ENCODE measurements at regions not wholly inside any gene's neighbourhood (a gene's known extent, or its start where the extent isn't known, plus 50 kb on each side); places are given as distances from the start of the nearest gene placed in this dataset.

DNA sequence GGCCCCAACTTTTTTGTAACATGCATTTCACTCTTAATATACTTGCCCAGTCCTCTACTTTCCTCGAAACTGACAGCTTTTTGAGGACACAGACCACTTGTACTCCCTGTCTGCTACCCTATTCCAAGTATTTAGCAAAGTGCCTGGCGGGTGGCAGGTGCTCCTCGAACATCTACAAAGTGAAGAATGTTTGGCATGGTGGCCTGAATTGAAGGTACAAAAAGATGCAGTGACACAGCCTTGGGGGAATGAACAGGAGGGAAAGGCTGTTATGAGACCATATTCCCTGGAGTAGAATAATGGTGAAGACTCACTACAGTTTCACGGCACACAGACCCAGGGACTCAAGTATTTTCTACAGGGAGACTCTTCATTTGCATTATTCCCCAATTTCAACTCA lies 590.9 kb downstream of the PRELID2 start:
- Histone ChIP-seq H3K9me3 (no peaks in the 10 kb centered on the region), H3K36me3 (no peaks in the 10 kb centered on the region), H3K27me3 (no peaks in the 10 kb centered on the region), H3K4me3 (no peak overlapping the region)
- DNase-seq, result no peak

GRCh38 chr5:145243016-145243415 lies 592.1 kb downstream of the PRELID2 start:
- no peaks in the 10 kb centered on the region for H3K36me3 ChIP-seq
- H3K27me3 ChIP-seq, result no peaks in the 10 kb centered on the region
- no peak overlapping the region for H3K4me3 ChIP-seq
- no peaks in the 10 kb centered on the region for H3K9me3 ChIP-seq
- DNase-seq, result no peak

DNA sequence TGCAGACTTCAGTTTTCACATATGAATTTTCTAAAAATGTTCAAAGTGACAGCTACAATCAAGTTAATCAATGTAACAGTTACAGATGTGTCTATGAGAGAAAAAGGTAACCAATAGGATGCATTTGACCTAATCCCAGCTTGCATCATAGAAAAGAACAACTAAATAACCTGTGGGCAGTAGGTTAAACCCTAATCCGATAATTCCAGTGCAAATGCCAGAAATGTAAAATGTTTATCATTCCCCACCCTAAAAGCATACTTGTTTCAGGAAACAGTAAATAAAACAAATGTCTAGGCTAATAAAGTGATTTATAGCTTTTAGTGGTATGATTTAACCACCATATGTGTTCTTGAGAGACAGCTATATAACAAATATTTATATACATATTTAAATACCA lies 592.6 kb downstream of the PRELID2 start:
- DNase-seq, result no peak
- Histone ChIP-seq H3K27me3 (no peaks in the 10 kb centered on the region), H3K9me3 (no peaks in the 10 kb centered on the region), H3K4me3 (no peak overlapping the region), H3K36me3 (no peaks in the 10 kb centered on the region)

DNA sequence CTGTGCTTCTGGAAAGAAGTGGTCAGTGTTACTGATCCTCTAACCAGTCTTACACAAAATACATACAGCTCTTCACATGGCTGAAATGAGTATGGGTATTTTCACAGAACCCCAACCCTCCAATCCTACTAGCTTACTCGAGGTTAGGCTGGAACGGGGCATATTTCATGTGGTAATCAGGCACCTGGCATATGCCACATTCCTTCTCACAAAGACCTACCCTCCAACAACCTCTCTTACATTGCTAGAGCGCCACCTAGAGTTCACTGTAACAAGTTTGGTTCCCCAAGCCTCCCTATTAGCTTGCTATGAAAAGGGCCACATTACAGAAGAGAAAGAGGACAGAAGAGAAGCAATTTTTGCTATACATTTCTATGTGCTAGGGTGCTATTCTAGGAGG lies 597.3 kb downstream of the PRELID2 start:
- Histone ChIP-seq H3K36me3 (no peaks in the 10 kb centered on the region), H3K9me3 (no peaks in the 10 kb centered on the region), H3K27me3 (no peaks in the 10 kb centered on the region), H3K4me3 (no peak overlapping the region)
- peak; percentile 28 for DNase-seq

DNA sequence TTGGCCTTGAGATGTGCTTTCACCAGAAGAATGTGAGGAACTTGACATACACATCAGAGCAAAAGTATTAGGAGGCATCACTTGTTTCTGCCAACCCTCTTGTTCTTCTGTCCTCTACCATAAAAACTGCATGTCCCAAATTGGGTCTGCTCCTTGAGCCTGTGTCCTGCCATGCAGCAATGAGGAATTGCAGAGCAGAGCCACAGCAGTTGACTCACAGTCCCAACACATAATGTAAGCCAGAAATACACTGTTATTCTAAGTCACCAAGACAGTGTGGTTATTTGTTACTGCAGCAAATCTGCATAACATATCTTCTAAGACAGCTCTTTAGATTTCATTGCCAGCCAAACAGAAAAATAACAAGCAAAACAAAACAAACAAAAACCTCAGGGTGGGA lies 598.2 kb downstream of the PRELID2 start:
- H3K27me3 ChIP-seq, result no peaks in the 10 kb centered on the region
- no peaks in the 10 kb centered on the region for H3K9me3 ChIP-seq
- no peak overlapping the region for H3K4me3 ChIP-seq
- no peak for DNase-seq
- H3K36me3 ChIP-seq, result no peaks in the 10 kb centered on the region

DNA sequence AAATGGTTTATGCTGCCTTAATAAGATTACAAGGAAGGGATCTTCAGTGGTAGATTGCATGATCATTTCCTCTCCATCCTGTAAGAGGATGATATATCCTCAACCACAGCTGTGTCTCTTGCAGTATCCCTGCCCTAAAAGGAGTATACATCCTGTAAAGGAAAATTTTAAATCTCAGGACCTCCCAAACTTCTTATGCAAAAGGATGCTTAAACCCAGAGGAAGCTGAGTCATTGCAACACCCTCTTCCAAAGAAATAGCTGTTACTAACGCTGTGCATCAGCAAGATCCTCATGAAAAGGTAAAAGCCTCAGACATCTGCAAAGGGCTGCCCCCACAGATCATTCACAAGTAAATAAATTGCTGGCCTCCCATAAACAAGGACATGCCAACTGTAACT lies 599.0 kb downstream of the PRELID2 start:
- Histone ChIP-seq H3K36me3 (no peaks in the 10 kb centered on the region), H3K27me3 (no peaks in the 10 kb centered on the region), H3K9me3 (no peaks in the 10 kb centered on the region), H3K4me3 (no peak overlapping the region)
- no peak for DNase-seq

DNA sequence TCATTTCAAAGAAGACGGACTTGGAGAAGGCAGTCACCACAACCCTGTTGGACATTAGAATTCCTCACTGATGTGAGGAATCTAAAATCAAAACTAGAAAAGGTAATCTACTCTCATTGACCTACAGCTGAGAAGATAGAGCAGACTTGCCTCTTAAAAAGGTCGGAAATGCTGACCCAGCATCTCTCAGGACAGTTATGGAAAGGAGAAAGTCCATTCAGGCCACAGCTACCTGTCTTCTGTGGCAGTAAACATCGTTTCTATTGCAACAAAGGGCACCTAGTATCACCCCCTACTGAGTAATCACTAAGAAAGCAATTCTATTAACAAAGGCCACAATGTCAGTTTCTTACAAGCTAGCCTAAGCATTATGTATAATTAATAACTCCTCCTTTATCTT lies 601.7 kb downstream of the PRELID2 start:
- no peaks in the 10 kb centered on the region for H3K36me3 ChIP-seq
- no peak overlapping the region for H3K4me3 ChIP-seq
- DNase-seq, result no peak
- H3K27me3 ChIP-seq, result no peaks in the 10 kb centered on the region
- no peaks in the 10 kb centered on the region for H3K9me3 ChIP-seq

DNA sequence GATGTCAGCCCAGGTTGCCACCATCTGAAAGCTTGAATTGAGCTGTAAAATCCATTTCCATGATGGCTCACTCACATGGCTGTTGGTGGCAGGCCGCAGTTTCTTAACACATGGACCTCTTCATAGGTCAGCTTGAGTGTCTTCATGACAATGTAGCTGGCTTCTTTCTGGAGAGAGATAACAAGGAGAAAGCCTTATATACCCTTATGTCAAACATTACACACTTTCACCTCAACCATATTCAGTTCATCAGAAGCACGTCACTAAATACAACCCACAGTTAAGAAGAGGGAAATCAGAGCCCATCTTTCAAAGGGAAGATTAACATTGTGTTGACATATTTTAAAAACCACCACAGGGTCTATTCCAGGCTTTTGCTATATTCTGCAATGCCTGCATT lies 604.4 kb downstream of the PRELID2 start:
- no peak for DNase-seq

GRCh38 chr5:145228564-145228963 lies 606.6 kb downstream of the PRELID2 start:
- Histone ChIP-seq H3K36me3 (no peaks in the 10 kb centered on the region), H3K27me3 (no peaks in the 10 kb centered on the region), H3K9me3 (no peaks in the 10 kb centered on the region), H3K4me3 (no peak overlapping the region)
- no peak for DNase-seq

More for the DNA sequence above, 604.4 kb downstream of the PRELID2 start:
- no peaks in the 10 kb centered on the region for H3K9me3 ChIP-seq
- no peaks in the 10 kb centered on the region for H3K27me3 ChIP-seq
- H3K4me3 ChIP-seq, result no peak overlapping the region
- H3K36me3 ChIP-seq, result no peaks in the 10 kb centered on the region

DNA sequence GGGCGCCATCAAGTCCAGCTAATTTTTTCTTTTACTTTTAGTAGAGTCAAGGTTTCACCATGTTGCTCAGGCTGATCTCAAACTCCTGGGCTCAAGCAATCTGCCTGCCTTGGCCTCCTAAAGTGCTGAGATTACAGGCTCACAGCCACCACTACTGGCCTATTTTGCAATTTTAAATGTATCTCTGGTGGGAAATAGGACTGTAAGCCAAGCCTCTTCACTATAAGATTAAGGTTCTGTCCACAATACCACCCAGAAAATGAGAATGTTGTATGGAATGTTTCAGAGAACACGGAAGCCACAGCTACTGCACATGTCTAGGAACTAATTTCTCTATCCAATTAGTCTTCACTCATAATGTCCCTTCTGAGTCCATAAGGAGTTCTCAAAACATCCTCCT lies 607.3 kb downstream of the PRELID2 start:
- H3K27me3 ChIP-seq, result no peaks in the 10 kb centered on the region
- no peaks in the 10 kb centered on the region for H3K36me3 ChIP-seq
- no peak overlapping the region for H3K4me3 ChIP-seq
- no peak for DNase-seq
- no peaks in the 10 kb centered on the region for H3K9me3 ChIP-seq

DNA sequence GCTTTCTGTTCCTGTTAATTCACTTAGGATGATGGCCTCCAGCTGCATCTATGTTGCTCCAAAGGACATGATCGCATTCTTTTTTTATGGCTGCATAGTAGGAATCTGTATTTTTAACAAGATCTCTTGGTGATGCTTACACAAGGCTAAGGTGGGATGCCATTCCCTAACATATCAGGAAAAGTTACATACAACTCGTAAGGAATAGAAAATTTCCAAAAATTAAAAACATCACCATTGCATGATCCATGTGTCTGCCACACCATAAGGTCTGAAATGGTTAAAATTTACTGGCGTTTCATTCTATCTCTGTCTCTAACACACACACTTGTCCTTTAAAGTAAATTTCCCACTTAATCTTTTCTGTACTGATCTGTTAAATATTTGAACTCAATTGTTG lies 608.4 kb downstream of the PRELID2 start:
- no peak for DNase-seq
- H3K9me3 ChIP-seq, result no peaks in the 10 kb centered on the region
- H3K36me3 ChIP-seq, result no peaks in the 10 kb centered on the region
- no peaks in the 10 kb centered on the region for H3K27me3 ChIP-seq
- H3K4me3 ChIP-seq, result no peak overlapping the region

DNA sequence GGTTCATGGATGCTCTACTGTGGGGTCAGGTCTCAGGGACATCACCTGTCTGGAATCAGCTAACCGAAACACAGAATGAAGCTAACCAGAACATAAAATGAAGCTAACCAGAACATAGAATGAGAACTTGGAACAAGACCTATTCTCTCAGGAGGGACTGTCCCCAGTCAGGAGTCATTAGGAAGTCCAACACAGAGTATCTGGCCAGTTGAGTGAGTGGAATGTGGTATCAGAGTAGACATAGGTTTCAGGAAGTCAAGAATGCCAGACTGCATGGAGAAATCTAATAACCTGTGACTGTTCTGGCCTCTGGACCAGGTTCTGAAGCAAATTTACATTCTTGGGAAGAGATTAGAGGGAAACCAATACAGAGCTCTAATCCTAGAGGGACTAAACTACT lies 609.6 kb downstream of the PRELID2 start:
- no peak for DNase-seq
- Histone ChIP-seq H3K27me3 (no peaks in the 10 kb centered on the region), H3K36me3 (no peaks in the 10 kb centered on the region), H3K4me3 (no peak overlapping the region), H3K9me3 (no peaks in the 10 kb centered on the region)

GRCh38 chr5:145223582-145223981 lies 611.6 kb downstream of the PRELID2 start:
- Histone ChIP-seq H3K27me3 (no peaks in the 10 kb centered on the region), H3K4me3 (no peak overlapping the region), H3K9me3 (no peaks in the 10 kb centered on the region), H3K36me3 (no peaks in the 10 kb centered on the region)
- DNase-seq, result no peak

GRCh38 chr5:145222622-145223021 lies 612.5 kb downstream of the PRELID2 start:
- no peaks in the 10 kb centered on the region for H3K27me3 ChIP-seq

DNA sequence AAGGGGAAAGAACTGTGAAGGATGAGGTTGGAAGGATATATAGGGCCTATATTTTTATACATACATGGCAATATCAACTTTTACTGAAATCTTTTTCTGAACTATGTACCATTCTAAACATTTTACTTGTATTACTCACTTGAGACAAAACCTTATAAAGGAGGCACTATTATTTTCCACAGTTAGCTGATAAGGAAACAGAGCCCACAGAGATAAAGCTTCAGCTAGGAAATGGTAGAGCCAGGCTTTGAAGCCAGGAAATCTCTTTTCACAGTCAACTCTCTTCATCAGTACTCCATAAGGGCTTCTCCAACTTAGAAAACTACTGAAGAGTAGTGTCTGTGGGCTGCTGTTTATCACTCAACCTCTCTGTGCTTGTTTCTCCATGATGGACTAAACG lies 613.7 kb downstream of the PRELID2 start:
- Histone ChIP-seq H3K9me3 (no peaks in the 10 kb centered on the region), H3K4me3 (no peak overlapping the region), H3K27me3 (no peaks in the 10 kb centered on the region), H3K36me3 (no peaks in the 10 kb centered on the region)
- no peak for DNase-seq

More at GRCh38 chr5:145222622-145223021, 612.5 kb downstream of the PRELID2 start:
- DNase-seq, result no peak
- Histone ChIP-seq H3K36me3 (no peaks in the 10 kb centered on the region), H3K4me3 (no peak overlapping the region), H3K9me3 (no peaks in the 10 kb centered on the region)

- Histone ChIP-seq H3K4me3 (no peak overlapping the region), H3K36me3 (no peaks in the 10 kb centered on the region), H3K27me3 (no peaks in the 10 kb centered on the region), H3K9me3 (no peaks in the 10 kb centered on the region)
- no peak for DNase-seq
Observed at GRCh38 chr5:145220481-145220880, 614.7 kb downstream of the PRELID2 start.

DNA sequence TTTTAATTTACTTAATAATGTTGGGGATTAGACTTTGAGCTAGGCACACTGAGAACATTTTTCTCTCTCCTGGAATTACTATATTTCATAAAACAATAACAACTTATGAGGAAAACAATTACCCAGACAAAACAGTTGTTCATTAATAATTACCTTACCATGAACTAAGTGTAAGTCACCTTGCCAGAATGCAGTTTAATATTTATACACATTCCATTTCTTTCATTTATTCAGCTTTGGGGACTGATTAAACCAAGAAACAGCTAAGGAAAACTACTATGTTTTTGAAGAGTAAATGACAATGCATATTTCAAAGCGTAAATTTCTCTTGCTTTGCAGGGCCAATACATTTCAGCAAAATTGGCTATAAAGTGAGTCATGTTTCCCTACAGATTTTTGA lies 616.2 kb downstream of the PRELID2 start:
- H3K36me3 ChIP-seq, result no peaks in the 10 kb centered on the region
- DNase-seq, result no peak
- peaks cover 4% of the 10 kb centered on the region; the same call in 1 of the 2 replicates for H3K9me3 ChIP-seq
- no peaks in the 10 kb centered on the region for H3K27me3 ChIP-seq
- H3K4me3 ChIP-seq, result no peak overlapping the region

GRCh38 chr5:145218019-145218418 lies 617.1 kb downstream of the PRELID2 start:
- no peaks in the 10 kb centered on the region for H3K27me3 ChIP-seq
- H3K36me3 ChIP-seq, result no peaks in the 10 kb centered on the region
- H3K4me3 ChIP-seq, result no peak overlapping the region
- no peak for DNase-seq
- H3K9me3 ChIP-seq, result peaks cover 4% of the 10 kb centered on the region; the same call in 1 of the 2 replicates

DNA sequence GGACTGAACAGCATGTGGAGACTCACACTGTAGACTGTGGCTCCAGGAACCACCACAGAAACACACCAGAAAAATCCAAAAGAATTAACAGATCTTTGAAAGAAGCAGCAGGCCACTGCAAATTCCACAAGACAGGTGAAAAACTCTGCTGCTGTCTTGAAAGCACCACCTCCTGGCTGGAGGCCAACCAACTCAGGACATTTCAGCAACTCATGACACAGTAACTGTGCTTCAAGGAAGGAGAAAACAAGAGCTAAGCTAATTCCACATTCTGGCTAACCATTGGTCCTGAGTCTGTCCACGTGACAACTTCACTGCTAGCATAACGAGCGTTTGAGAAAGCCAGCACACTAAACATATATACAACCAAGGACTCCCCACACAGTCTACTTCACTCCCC lies 625.1 kb downstream of the PRELID2 start:
- Histone ChIP-seq H3K36me3 (no peaks in the 10 kb centered on the region), H3K27me3 (no peaks in the 10 kb centered on the region), H3K4me3 (no peak overlapping the region), H3K9me3 (peaks cover 4% of the 10 kb centered on the region; the same call in 1 of the 2 replicates)
- DNase-seq, result no peak

All from MG63 (cell line).